GM12878 (cell line): ENCODE measurements at regions not wholly inside any gene's neighbourhood (a gene's known extent, or its start where the extent isn't known, plus 50 kb on each side); places are given as distances from the start of the nearest gene placed in this dataset.

Experiments used
- BCLAF1 ChIP-seq: fragments of 450-650 bp; IDR thresholded peaks from 2 replicates; pipeline ENCODE4 v1.6.1; 2017; ENCODE audit warnings: antibody characterized with exemption, mild to moderate bottlenecking, moderate library complexity
- JUND ChIP-seq: IDR thresholded peaks from 2 replicates; pipeline ENCODE4 v1.6.1; 2012; ENCODE audit warnings: low read depth, mild to moderate bottlenecking, low read length, improper control_type of control experiment, moderate library complexity

DNA sequence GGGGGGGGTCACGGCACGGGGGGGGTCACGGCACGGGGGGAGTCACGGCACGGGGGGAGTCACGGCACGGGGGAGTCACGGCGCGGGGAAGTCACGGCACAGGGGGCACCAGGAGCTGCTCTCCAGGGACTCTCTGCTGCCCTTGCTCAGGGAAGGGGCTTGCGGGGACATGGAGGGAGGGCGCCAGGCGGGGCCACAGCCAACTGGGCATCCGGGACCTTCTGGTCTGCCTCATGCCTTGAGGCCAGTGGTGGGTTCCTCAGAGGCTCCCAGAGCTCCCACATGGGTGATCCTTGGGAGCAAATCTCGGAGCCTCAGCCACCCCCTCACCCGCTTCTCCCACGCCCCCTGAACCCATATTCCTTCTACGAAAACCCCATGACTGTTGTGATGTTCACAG is 55.8 kb upstream of the TMEM18 start:
- TF ChIP-seq BCLAF1: no peak
- TF ChIP-seq JUND: no peak
